ENCODE measurements at regions not wholly inside any gene's neighbourhood (a gene's known extent, or its start where the extent isn't known, plus 50 kb on each side); places are given as distances from the start of the nearest gene placed in this dataset.

DNA sequence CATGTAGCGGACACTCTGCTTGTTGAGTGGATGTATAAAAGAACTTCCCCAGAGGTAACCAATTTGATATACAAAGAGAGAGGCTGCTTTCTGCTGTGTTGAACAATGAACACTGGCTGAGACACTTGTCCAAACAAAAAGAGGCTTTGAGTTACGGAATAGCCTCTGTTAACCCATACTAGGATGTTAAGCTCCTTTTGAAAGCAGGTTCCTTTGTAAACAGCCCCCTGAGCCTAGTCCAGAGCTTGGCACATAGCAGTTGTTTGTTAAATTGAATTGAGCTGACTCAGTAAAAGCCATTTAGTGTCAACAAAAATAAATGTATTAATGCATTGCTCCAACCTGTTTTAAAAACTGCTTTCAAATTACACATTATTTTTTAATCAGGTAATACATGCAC lies 200.1 kb downstream of the MZT1 start:
- Histone ChIP-seq H4K20me1 (ENCODE audit: low read depth, low read length) (no peaks in the 10 kb centered on the region), H3K9me3 (ENCODE audit: insufficient read depth, low read length) (no peaks in the 10 kb centered on the region), H3K4me2 (ENCODE audit: low read depth, low read length, poor library complexity, severe bottlenecking) (no peak overlapping the region)

GRCh38 chr13:72523593-72523992 lies 203.8 kb downstream of the MZT1 start:
- H3K9ac ChIP-seq (ENCODE audit: low read length) = no peak overlapping the region
- no peak for TF ChIP-seq EZH2phosphoT487 (conservative IDR thresholded peaks at IDR 0.05; ENCODE audit: low read length)
- TF ChIP-seq, protein P1, sequence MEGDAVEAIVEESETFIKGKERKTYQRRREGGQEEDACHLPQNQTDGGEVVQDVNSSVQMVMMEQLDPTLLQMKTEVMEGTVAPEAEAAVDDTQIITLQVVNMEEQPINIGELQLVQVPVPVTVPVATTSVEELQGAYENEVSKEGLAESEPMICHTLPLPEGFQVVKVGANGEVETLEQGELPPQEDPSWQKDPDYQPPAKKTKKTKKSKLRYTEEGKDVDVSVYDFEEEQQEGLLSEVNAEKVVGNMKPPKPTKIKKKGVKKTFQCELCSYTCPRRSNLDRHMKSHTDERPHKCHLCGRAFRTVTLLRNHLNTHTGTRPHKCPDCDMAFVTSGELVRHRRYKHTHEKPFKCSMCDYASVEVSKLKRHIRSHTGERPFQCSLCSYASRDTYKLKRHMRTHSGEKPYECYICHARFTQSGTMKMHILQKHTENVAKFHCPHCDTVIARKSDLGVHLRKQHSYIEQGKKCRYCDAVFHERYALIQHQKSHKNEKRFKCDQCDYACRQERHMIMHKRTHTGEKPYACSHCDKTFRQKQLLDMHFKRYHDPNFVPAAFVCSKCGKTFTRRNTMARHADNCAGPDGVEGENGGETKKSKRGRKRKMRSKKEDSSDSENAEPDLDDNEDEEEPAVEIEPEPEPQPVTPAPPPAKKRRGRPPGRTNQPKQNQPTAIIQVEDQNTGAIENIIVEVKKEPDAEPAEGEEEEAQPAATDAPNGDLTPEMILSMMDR (IDR thresholded peaks at IDR 0.05; ENCODE audit: insufficient read depth, low read length, poor library complexity, severe bottlenecking) = no peak
- no peaks in the 10 kb centered on the region for H3K9me2 ChIP-seq (replicated peaks; ENCODE audit: insufficient read depth, low read length)
- H4K20me1 ChIP-seq (ENCODE audit: low read depth, low read length) = no peaks in the 10 kb centered on the region
- H3K79me2 ChIP-seq (ENCODE audit: insufficient read depth, low read length) = no peaks in the 10 kb centered on the region
- H3K27me3 ChIP-seq (ENCODE audit: low read length) = no peaks in the 10 kb centered on the region
- H3K4me3 ChIP-seq (ENCODE audit: insufficient read depth, low read length, poor library complexity, severe bottlenecking) = no peak overlapping the region
- no peaks in the 10 kb centered on the region for H3K36me3 ChIP-seq (ENCODE audit: low read length)
- no peaks in the 10 kb centered on the region for H3F3A ChIP-seq (ENCODE audit: insufficient read depth)
- no peak overlapping the region for H2AFZ ChIP-seq (ENCODE audit: low read depth, low read length, severe bottlenecking)
- H3K9me3 ChIP-seq (ENCODE audit: insufficient read depth, low read length) = no peaks in the 10 kb centered on the region
- H3K27ac ChIP-seq (ENCODE audit: low read depth, low read length) = no peak overlapping the region
- no peak overlapping the region for H3K4me2 ChIP-seq (ENCODE audit: low read depth, low read length, poor library complexity, severe bottlenecking)

More for the DNA sequence above, 200.1 kb downstream of the MZT1 start:
- Histone ChIP-seq H2AFZ (ENCODE audit: low read depth, low read length, severe bottlenecking) (no peak overlapping the region), H3K79me2 (ENCODE audit: insufficient read depth, low read length) (no peaks in the 10 kb centered on the region), H3K36me3 (ENCODE audit: low read length) (no peaks in the 10 kb centered on the region), H3K27ac (ENCODE audit: low read depth, low read length) (no peak overlapping the region), H3K27me3 (ENCODE audit: low read length) (no peaks in the 10 kb centered on the region), H3K9ac (ENCODE audit: low read length) (no peak overlapping the region), H3K9me2 (replicated peaks; ENCODE audit: insufficient read depth, low read length) (no peaks in the 10 kb centered on the region), H3F3A (ENCODE audit: insufficient read depth) (no peaks in the 10 kb centered on the region), H3K4me3 (ENCODE audit: insufficient read depth, low read length, poor library complexity, severe bottlenecking) (no peak overlapping the region)
- TF ChIP-seq, protein P1 (IDR thresholded peaks at IDR 0.05; ENCODE audit: insufficient read depth, low read length, poor library complexity, severe bottlenecking) = no peak
- no peak for TF ChIP-seq EZH2phosphoT487 (conservative IDR thresholded peaks at IDR 0.05; ENCODE audit: low read length)

DNA sequence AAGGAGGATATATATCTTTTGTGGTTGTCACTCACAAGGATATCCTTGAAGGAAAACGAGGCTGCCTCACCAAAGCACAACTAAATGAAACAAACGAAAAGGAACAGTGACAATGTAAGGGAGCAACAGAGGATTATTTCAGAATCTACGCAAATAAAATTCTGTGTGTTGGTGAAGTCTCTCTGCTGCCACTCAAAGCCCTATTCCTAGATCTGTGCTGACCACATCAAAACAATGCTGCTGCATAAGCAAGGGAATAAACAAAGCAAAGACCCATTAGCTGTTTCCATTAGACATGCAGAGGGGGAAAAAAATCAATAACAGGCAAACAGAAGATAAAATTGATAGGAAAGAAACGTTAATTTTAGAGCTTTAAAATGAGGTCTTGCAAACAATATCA lies 204.4 kb downstream of the MZT1 start:
- H3K9me2 ChIP-seq (replicated peaks; ENCODE audit: insufficient read depth, low read length) = no peaks in the 10 kb centered on the region
- H3K27ac ChIP-seq (ENCODE audit: low read depth, low read length) = no peak overlapping the region
- H3K27me3 ChIP-seq (ENCODE audit: low read length) = no peaks in the 10 kb centered on the region
- H3K4me2 ChIP-seq (ENCODE audit: low read depth, low read length, poor library complexity, severe bottlenecking) = no peak overlapping the region
- no peaks in the 10 kb centered on the region for H3F3A ChIP-seq (ENCODE audit: insufficient read depth)
- no peaks in the 10 kb centered on the region for H3K36me3 ChIP-seq (ENCODE audit: low read length)
- no peak overlapping the region for H3K9ac ChIP-seq (ENCODE audit: low read length)
- H2AFZ ChIP-seq (ENCODE audit: low read depth, low read length, severe bottlenecking) = no peak overlapping the region
- TF ChIP-seq, protein P1 (IDR thresholded peaks at IDR 0.05; ENCODE audit: insufficient read depth, low read length, poor library complexity, severe bottlenecking) = no peak
- no peak for TF ChIP-seq EZH2phosphoT487 (conservative IDR thresholded peaks at IDR 0.05; ENCODE audit: low read length)
- no peak overlapping the region for H3K4me3 ChIP-seq (ENCODE audit: insufficient read depth, low read length, poor library complexity, severe bottlenecking)
- no peaks in the 10 kb centered on the region for H3K9me3 ChIP-seq (ENCODE audit: insufficient read depth, low read length)
- H3K79me2 ChIP-seq (ENCODE audit: insufficient read depth, low read length) = no peaks in the 10 kb centered on the region
- H4K20me1 ChIP-seq (ENCODE audit: low read depth, low read length) = no peaks in the 10 kb centered on the region

All from SU-DHL-6 (cell line).